UCSD-AML1 (cell line): ENCODE measurements at regions not wholly inside any gene's neighbourhood (a gene's known extent, or its start where the extent isn't known, plus 50 kb on each side); places are given as distances from the start of the nearest gene placed in this dataset.
"Not testable (repeated sequence)": the region's sequence is repeated elsewhere in the genome, so short reads cannot be mapped to it uniquely, and the experiment has no call there.

Source experiments
- DNase-seq: peaks from one replicate; lab custom pipeline; 2025; ENCODE audit not compliant: unreplicated experiment; lab: John Stamatoyannopoulos, UW

DNA sequence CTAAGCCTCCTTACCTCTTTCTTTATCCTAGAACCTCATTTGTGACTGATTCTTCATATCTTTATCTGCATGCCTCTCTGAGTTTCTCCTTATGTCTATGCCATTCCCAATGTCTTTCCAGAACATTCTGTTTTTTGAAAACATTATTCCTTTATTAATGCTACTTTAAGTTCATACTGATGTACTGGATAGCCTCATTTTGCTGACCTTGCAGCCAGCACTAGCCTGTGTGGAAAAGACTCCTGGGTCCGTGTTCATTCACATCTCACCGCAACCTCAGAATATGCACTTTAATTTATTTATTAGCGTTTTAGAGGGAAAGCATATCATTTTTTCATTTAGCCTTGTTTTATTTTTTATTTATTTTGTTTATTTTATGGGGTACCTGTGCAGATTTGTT, 208.1 kb upstream of the NPVF start:
- DNase-seq: no peak

DNA sequence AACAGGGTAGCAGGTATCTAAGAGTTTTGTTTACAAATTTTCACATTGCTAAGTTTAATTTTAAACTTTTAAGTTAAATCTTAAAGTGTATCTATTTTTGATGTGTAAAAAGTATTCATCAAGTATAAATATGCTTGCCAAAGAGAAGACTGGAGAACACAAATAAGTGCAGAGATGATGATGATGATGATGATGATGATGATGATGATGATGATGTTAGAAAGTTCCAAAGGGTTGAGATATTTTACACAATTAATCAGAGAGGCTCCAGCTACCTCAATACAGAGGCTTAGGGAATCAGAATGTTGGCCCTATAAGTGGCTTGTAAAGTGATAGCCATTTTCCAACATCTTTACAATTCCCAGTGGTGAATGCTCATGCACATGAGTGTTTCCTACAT, 209.0 kb upstream of the NPVF start:
- no peak for DNase-seq

DNA sequence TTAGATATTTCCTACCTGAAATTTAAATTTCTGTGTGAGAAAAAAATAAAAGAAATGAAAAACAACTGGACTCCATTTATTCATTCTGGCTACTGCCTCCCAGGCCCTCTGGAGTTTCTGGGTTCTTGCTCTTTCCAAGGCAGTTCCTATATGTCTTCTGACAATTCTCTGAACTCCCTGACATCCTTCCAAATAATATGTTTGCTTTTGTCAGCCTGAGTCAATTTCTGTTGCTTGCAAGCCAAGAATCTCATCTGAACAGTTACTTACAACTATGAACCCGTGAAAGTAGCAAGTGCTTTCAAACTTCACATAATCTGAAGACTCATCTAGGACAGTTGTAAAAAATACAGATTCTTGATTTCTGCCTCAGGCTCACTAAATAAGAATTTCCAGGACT, 216.7 kb upstream of the NPVF start:
- no peak for DNase-seq

DNA sequence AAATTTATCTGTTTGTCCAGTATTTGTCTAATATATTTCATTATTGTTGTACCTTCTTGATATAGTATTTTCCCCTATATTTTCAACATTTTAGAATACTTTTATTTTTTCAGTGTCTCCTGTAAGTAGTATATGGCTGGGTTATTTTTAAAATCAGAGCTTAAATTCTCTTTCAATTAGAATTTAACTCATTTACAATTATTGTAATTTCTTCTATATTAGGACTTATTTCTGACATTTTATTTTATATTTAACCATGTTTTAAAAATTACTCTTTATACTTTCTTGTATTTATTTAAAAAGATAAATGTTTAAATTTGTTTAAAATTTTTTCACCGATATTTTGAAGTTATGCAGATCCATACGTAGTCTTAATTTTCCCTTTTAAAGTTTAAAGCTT, 220.0 kb upstream of the NPVF start:
- DNase-seq: no peak

DNA sequence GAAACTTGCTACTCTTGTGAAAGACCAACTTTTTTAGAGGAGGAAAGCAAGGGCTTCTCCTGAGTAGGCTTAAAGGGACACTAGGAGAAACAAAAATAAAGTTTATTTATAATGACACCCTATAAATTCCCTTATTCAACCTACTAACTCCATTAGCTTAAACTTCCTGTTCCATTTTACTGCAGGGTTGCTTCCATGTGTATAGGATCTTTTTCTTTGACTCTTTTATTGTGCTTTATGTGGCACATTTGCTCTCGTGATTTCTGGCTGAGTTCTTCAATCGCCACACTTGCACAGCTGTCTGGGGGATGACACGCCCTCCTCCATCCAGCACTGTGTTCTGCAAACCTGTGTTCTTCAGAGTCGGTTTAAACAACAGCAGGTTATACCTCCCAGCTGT, 225.7 kb upstream of the NPVF start:
- DNase-seq: no peak

DNA sequence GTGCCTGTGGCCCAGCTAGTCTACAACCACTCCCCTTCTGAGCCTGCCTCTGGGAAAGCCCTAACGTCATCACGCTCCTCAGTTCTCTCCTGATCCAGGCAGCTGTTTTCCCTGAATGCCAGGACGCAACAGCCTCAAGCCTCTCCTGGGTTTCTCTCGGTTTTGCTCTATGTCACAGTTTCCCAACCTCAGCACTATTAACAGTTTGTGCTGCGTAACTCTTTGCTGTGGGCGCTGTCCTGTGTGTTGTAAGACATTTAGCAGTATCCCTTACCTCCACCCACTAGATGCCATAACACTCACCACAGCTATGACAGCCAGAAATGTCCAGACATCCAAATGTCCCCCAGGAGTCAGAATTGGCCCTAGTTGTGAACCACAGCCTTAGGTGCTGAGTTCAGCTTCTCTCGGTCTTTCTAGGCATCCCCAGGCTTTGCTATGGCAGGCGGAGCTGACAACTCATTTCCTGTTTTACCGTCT, 226.3 kb upstream of the NPVF start:
- no peak for DNase-seq

DNA sequence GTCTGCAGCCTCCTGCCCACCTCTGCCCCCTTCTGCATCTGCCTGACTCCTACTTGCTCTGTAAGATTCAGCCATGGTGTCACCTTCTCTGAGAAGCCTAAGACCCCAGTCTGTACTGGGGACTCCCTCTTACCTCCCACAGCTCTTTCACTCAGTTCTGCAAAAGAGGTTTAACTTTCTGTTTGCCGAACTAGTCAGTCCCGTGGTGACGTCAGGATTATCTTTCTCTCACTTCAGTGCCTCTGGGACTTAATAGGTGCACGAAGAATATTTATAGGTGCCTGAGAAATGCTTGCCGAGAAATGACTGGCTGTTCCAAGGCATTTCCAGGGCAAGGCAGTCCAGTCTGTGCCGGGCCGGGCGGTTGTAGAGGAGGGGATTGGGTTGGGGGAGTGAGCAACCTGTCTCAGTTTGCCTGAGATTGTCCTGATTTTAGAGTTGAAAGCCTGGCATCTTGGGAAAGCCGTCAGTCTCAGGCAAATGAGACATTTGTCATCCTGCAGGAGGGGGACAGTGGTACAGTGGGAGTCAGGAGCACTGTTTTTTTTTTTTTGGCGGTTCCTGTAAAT, 227.5 kb upstream of the NPVF start:
- DNase-seq: no peak

DNA sequence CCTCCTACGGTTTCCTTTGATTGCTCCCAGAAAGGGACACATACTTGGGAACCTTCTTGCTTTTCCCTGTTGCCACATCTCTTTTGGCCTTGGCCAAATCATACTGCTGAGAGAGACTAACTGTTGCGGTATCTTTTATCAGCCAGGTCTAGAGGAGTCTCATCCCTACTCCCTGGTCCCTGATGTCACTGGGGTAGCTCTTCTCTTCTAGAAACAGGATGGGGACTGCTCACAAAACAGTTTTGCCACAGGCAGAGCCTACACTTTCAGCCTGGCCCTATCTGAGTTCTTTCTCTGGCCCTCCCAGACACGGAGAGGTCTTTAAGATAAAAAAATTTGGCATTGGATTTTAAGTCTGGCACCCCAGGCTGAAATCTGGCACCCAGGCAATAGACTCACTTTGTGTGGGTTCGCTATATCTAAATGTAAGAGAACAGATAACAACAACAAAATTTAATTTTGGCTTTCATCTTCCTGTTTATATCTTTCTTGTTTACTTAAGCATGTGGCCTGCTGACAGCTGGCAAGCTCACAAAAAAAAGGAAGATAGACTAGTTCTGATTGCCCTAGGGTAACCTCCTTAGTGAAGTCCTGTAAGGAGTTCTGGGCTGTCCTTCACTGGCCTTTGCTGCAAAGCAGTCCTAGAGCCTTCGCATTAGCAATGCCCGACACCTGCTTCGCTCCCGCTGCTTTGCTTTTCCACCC, 228.3 kb upstream of the NPVF start:
- DNase-seq: no peak

DNA sequence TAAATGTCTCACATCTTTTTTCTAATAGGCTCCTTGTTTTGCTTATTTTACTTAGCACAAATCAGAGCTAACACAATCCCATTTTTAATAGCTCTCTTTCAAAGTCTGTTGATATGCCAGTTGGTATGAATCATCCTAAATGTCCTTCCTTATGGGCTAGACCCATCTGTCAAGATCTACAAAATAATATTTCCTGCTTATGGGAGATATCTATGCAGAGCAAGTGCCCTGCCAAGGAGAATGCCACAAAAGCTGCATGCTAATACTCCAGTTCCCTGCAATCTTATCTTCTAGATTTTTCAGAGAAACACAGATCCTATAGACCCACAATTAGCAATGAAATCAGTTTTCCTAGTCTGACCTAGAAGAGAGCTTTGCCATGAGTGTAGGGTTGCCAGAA, 230.8 kb upstream of the NPVF start:
- no peak for DNase-seq

DNA sequence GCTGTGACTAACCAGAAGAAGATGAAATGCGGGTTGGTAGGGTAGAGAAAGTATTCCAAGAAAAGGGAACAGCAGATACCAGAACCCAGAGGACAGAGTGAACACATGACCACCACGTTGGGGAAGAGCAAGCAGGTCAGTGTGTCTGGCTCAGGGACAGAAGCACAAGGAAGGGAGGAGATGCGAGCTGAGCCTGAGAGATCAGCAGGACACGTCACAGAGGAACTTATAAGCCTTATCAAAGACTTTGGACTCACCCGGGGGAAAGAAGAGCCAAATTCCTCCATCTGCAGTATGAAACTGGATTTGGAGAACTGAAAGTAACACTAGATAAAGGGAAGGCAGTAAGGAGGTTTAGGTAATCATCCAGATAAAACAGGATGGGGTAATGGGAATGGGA, 232.1 kb upstream of the NPVF start:
- DNase-seq: no peak

DNA sequence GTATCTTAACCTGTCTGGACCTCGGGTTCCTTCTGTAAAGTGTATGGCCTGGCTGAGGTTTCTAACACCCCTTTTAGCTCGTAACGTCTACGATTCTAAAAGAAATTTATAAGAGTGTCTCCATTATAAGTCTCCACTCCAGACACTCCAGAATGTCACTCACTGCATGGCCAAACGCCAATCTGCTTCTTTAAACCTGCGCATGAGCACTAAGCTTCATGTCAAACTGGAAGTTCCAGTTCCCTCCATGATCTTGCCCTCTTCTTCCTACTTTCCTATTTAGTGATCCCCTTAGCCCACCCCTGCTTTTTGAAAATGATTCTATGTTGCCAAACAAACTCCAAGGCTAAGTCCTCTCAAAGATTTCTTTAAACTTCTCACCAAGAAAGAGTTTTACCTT, 241.4 kb upstream of the NPVF start:
- DNase-seq: no peak

DNA sequence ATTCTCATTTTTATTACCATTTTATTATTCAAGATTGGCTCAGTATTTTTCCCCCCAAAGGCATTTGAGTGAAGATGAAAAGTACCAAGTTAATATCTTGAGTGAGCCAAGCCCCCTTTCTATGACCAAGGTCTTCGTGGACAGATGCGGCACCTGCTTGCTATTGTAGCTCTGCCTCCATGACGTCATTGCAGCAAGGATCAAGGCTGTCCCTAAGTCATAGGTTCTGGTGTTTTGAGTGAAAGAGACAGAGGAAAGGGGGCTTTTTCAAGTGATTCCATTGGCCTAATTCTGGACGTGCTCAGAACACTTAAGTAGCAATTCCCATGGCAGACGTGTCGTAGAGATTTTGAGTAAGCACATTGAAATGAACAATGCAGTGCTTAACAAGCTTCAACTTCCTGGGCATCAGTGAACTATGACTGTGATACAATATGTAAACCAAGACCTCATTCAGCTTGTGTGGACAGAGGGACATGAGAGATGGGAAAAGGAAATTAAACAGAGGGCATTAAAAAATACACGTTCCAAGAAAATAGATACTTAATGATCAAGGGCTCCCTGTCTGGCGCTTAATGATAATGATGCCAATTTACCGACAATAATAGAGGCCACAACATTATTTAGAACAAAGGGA, 248.7 kb upstream of the NPVF start:
- DNase-seq: no peak

DNA sequence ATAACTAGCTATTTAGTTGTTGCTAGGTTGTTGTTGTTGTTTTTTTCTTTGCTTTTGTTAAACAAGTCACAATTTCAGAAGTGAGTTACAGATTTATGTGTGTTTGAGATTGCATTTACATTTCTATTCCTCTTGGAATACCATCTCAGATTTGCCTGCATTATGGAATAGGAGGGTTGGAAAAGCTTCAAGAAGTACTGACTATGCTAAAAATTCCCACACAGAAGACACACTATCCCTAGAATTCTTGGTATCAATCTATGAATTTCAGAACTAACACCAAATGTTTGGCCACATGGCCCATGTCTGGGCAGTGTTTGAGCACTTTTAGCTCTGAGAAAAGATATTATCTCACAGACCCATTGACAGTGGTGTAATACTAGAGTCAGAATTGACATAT, 249.9 kb upstream of the NPVF start:
- not testable (repeated sequence) for DNase-seq

DNA sequence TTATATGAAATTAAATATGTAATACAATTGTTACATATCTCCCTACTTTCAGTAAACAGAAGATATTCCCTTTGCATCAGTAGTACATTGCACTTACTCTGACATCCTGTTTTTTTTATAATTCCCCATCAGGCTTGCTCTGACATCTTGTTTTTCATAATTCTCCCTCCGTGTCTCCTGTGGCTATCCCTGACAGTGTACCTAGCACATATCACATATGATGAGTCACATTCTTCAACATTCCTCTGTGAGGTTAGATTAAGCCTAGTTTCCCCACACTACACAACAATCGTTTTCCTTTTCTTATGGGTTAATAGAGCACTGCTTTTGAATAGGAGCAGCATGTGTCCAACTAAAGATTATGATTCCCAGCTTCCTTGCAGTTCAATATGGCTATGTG, 250.6 kb upstream of the NPVF start:
- DNase-seq: no peak

DNA sequence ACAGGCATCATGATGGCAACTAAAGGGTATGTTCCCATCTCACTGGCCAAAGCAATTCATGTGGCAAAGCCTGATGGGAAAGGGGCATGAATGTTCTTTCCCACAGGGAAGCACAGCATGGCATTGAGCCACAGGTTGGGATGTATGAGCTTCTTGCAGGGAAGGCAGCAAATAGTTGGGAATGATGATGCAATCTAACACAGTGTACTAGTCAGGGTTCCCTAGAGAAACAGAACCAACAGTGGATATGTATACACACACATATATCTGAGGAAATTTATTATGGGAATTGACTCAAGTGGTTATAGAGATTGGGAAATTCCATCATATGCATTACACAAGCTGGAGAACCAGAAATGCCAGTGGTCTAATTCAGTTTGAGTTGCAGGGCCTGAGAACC, 253.6 kb upstream of the NPVF start:
- DNase-seq: no peak

DNA sequence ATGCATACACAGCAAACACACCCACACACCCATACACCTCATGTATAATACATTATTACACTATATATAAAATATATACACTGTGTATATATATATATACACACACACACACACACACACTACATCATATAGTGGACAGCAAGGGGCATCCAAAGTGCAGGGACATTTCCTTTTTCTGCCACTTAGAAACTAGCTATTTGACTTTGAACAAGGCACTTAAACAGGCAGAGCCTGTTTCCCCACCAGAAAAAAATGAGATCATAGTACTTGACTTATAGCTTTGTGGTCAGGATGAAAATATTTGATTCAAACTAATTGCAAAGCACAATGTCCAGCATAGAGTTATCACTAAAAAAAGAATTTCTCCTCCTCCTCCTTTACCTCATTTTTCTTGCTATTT, 254.3 kb upstream of the NPVF start:
- no peak for DNase-seq

DNA sequence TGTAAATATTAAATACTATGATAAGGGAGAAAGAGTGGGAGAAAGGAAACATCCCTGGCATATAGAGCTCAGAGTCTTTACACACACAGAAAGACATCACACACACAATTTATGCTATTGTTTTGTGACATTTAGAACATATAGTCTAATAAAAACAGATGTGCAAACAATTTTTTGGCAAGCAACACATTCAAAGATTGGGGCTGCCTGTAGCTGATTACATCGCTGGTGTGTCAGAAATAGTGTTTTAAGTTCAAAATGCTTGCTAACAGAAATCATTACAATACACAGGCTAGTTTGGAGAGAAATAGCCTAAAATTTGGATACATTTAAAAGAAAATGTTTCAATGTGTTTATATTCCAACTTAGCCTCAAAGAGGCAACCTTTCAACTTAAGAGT, 256.7 kb upstream of the NPVF start:
- DNase-seq: no peak

DNA sequence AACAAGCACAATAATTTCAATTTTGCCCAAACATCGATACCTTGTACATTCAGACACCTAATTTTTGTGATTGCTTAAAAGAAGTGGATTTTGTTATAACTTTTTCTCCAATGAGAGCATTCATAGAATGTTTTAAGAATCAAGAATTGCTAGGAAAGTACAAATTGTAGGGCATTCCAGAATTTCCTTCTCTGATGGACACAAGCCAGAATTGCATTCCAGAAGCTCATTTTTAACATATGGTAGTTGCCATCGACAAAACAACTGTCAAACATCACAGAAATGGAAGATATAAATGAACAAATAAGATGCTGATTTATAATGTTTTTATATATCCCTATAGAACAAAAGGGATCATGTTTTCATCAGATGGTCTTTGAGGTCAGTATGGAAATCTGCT, 258.4 kb upstream of the NPVF start:
- DNase-seq: no peak

DNA sequence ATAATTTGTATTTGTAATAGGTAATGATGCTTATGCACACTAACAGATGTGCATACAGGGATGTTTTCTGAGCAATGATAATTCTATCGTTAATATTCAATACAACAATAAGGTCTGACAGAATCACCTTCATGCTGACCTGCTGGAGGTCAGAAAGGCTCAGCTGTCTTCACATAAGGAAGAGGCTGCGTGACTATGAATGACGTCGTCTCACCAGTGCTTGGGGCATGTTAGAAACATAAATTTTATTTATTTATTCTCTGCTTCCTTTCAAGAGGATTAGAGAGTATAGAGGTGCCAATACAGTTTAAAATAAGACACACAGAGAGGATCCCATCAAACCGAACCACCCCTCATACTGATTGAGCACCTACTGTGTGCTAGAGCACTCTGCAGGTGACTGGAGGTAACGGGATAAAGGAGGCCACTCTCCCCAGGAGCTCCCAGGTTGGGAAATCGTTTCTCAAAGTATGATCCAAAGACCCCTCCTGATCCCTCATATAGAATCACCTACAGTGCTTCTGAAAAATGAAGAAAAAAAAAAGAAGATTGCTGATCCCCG, 265.6 kb upstream of the NPVF start:
- DNase-seq: no peak

DNA sequence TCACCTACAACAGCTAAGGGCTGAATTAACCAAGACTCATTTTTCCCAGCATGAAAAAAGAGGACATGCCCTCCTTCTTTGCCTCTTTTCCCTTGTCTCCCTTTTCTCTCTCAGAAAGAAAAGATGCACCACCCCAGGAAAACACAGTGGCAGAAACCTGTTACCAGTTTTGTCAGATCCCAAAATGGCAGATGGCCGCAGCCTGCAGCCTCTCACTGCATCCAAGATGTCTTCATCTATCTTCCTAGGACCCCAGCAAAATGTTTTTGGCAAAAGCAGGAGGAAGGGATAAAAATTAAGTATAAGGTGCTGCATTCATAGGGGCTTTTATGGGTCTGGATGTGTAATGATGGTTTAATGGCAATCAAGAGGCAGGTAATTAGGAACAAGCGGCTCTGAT, 266.6 kb upstream of the NPVF start:
- DNase-seq: no peak

DNA sequence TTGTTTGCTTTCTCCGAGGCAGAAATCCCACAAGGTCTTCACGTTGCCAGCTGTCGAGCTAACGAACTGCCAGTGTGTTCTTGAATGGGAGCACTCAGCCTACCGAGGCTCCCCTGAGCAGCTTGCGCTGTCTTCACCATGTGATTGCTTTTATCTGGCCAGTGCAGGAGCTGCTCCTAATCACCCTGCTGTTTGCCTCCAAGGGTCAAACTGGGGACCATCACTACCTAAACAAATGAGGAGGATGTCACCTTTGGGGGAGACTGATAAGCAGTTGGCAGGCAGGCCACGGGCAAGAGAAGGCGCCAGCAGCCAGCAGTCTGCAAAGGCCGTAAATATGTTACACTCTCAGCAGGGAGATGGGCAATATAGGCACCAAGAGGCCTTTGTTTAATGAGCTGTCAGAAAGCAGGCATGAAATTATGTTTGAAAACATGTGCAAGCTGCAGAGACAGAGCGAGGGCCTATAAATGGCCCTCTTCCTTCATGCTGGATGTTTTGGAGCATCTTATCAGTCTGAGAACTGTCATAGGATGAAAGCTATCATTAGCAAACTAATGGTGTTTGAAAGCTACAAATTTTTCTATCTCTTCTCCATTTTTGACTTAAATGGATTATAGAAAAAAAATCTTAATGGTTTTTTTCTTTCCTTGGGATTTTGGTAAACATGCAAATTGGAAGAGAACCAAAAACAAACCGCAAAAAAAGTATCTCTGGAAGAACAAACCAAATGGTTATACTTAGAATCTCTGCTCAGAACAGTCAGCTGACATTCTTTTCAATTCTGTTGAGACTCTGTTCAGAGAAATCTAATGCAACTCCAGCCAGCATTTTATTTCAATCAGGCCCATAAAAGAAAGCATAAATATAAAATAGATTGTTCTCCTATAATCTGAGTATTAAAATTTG, 267.3 kb upstream of the NPVF start:
- no peak for DNase-seq
